Hepatocyte (in vitro differentiated cells): ENCODE measurements at regions not wholly inside any gene's neighbourhood (a gene's known extent, or its start where the extent isn't known, plus 50 kb on each side); places are given as distances from the start of the nearest gene placed in this dataset.

Experiments used
- DNase-seq: peaks from one replicate; pipeline ENCODE4 v3.0.0-alpha.2; 2016; ENCODE audit warnings: low spot score
- H2AFZ ChIP-seq: fragments of 200-600 bp; sonication (generic); 2 replicates; pipeline ENCODE4 v1.6.0; 2016; ENCODE audit warnings: antibody characterized with exemption, mild to moderate bottlenecking
- H3K27ac ChIP-seq: fragments of 200-600 bp; sonication (generic); 2 replicates; pipeline ENCODE4 v1.5.1; 2016; ENCODE audit warnings: mild to moderate bottlenecking
- H3K27me3 ChIP-seq: fragments of 200-600 bp; sonication (generic); 2 replicates; pipeline ENCODE4 v1.6.1; 2016
- H3K36me3 ChIP-seq: fragments of 200-600 bp; sonication (generic); replicated peaks from 2 replicates; pipeline ENCODE4 v1.5.1; 2016; ENCODE audit warnings: low read depth; ENCODE audit not compliant: insufficient read depth
- H3K4me1 ChIP-seq: fragments of 200-600 bp; sonication (generic); 2 replicates; pipeline ENCODE4 v1.5.1; 2016; ENCODE audit warnings: mild to moderate bottlenecking, moderate library complexity; ENCODE audit not compliant: insufficient read depth
- H3K4me2 ChIP-seq: fragments of 200-600 bp; sonication (generic); 2 replicates; pipeline ENCODE4 v1.6.0; 2016
- H3K4me3 ChIP-seq: fragments of 200-600 bp; sonication (generic); 2 replicates; pipeline ENCODE4 v1.5.1; 2016; ENCODE audit warnings: mild to moderate bottlenecking
- H3K79me2 ChIP-seq: fragments of 200-600 bp; sonication (generic); 2 replicates; pipeline ENCODE4 v1.6.0; 2017; ENCODE audit warnings: mild to moderate bottlenecking
- H3K9me2 ChIP-seq: fragments of 200-600 bp; sonication (generic); replicated peaks from 2 replicates; pipeline ENCODE4 v1.6.0; 2017; ENCODE audit warnings: mild to moderate bottlenecking; ENCODE audit not compliant: insufficient read depth
- H3K9me3 ChIP-seq: fragments of 200-600 bp; sonication (generic); 2 replicates; pipeline ENCODE4 v1.5.1; 2016; ENCODE audit warnings: low read depth, mild to moderate bottlenecking
- H4K20me1 ChIP-seq: fragments of 200-600 bp; sonication (generic); 2 replicates; pipeline ENCODE4 v1.6.0; 2016; ENCODE audit warnings: mild to moderate bottlenecking; ENCODE audit not compliant: insufficient read depth, poor library complexity, severe bottlenecking
- CTCF ChIP-seq: fragments of 200-600 bp; sonication (generic); IDR thresholded peaks from 2 replicates; pipeline ENCODE4 v1.5.1; 2016; ENCODE audit warnings: antibody characterized with exemption, mild to moderate bottlenecking; ENCODE audit not compliant: poor library complexity
- EZH2 ChIP-seq: fragments of 200-600 bp; sonication (generic); IDR thresholded peaks from 2 replicates; pipeline ENCODE4 v1.6.1; 2016; ENCODE audit warnings: antibody characterized with exemption, mild to moderate bottlenecking, borderline replicate concordance
- EZH2phosphoT487 ChIP-seq: fragments of 200-600 bp; sonication (generic); IDR thresholded peaks from one replicate; pipeline ENCODE4 v1.6.1; 2018; ENCODE audit warnings: antibody characterized with exemption, mild to moderate bottlenecking, low read depth, moderate library complexity; ENCODE audit not compliant: unreplicated experiment, severe bottlenecking
- WGBS: methylation state at CpG from one replicate; pipeline ENCODE4 v1.1.6; 2016; ENCODE audit warnings: low lambda C conversion rate; ENCODE audit errors: missing lambda C conversion rate; 5-methylcytosine and 5-hydroxymethylcytosine counted together

DNA sequence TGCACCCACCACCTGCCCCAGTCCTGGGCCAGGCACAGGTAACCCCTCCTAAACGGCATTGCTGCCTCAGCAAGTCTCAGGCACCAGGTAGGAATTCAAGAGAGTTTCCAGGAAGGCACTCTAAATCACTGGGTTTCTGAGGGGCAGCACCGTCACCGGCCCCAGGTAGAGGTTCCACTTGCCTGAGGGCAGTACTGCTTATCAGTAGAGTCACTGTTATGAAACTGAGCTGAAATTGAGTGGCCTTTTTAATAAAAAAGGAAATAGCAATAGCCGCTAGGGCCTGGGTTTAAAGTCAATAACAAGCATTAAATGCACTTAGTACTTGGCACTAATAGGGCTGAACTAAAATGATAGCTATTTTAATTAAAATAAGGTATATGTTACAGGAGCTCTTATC, 653.7 kb downstream of the METTL4 start:
- no peaks in the 10 kb centered on the region for H3K36me3 ChIP-seq
- H3K27me3 ChIP-seq: no peaks in the 10 kb centered on the region
- H3K27ac ChIP-seq: no peak overlapping the region
- no peak for TF ChIP-seq EZH2
- TF ChIP-seq EZH2phosphoT487: no peak
- H3K79me2 ChIP-seq: no peaks in the 10 kb centered on the region
- WGBS: 84% methylated on average over 4 of the region's 4 CpGs
- H2AFZ ChIP-seq: no peak overlapping the region
- H3K4me1 ChIP-seq: no peaks in the 10 kb centered on the region
- no peak overlapping the region for H3K4me3 ChIP-seq
- no peak overlapping the region for H3K4me2 ChIP-seq
- H4K20me1 ChIP-seq: no peaks in the 10 kb centered on the region
- H3K9me2 ChIP-seq: no peaks in the 10 kb centered on the region
- no peak for DNase-seq
- H3K9me3 ChIP-seq: no peaks in the 10 kb centered on the region

DNA sequence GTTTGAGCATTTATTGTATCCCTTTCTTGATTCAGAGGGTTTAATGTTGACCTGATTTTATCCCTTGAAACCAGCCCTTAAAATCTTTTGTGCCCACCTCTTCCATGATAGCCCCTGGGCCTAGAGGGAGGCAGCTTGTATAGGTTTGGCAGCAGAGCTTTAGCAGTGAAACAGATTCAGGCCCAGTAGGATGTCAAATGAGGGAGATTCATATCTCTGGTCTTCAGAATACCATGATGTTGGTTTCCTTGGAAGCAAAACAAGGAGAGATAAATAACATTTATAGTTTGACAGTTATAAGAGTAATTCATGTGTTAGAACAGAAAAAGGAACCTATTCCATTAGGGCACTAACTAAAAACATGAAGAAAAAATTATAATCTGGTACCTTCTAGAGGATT, 649.2 kb downstream of the METTL4 start:
- Histone ChIP-seq H3K27ac (no peak overlapping the region), H3K27me3 (no peaks in the 10 kb centered on the region), H4K20me1 (no peaks in the 10 kb centered on the region), H3K9me3 (no peaks in the 10 kb centered on the region), H3K4me3 (no peak overlapping the region), H3K4me2 (no peak overlapping the region), H3K36me3 (no peaks in the 10 kb centered on the region), H3K79me2 (no peaks in the 10 kb centered on the region), H3K4me1 (no peaks in the 10 kb centered on the region), H2AFZ (no peak overlapping the region), H3K9me2 (no peaks in the 10 kb centered on the region)
- no peak for DNase-seq
- TF ChIP-seq EZH2 (no peak), EZH2phosphoT487 (no peak), CTCF (no peak)

DNA sequence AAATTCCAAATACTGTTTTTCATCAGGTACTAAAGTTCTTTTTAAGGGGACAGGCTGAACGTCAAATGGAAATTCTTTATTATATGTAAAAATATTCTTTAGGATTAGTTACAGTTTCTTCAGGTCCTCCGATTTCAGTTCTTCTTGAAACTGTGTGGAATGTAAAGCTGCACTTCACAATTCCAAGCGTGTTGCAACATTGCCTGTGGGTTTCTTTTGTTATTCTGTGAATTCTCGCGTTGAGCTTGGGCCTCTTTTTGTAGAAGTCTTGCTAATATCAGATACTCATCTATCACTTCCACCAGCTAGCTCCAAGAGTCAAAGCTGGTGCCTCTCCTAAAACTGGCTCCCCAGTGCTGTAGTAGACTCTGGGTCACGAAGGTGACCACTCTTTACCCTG, 642.6 kb downstream of the METTL4 start:
- Histone ChIP-seq H3K27me3 (no peaks in the 10 kb centered on the region), H4K20me1 (no peaks in the 10 kb centered on the region), H3K4me3 (no peak overlapping the region), H3K4me2 (no peak overlapping the region), H3K9me2 (no peaks in the 10 kb centered on the region), H3K27ac (no peak overlapping the region), H3K4me1 (no peaks in the 10 kb centered on the region), H3K9me3 (no peaks in the 10 kb centered on the region), H3K79me2 (no peaks in the 10 kb centered on the region), H2AFZ (no peak overlapping the region), H3K36me3 (no peaks in the 10 kb centered on the region)
- TF ChIP-seq EZH2: no peak
- TF ChIP-seq EZH2phosphoT487: no peak
- TF ChIP-seq CTCF: no peak
- no peak for DNase-seq
- WGBS: 83% methylated on average over 6 of the region's 6 CpGs

- no peak overlapping the region for H3K4me3 ChIP-seq
Observed at GRCh38 chr18:1929720-1930119, 641.6 kb downstream of the METTL4 start.

More at GRCh38 chr18:1929720-1930119, 641.6 kb downstream of the METTL4 start:
- TF ChIP-seq EZH2phosphoT487 (no peak), EZH2 (no peak), CTCF (no peak)
- H2AFZ ChIP-seq: no peak overlapping the region
- no peaks in the 10 kb centered on the region for H3K27me3 ChIP-seq
- no peaks in the 10 kb centered on the region for H4K20me1 ChIP-seq
- H3K4me1 ChIP-seq: no peaks in the 10 kb centered on the region
- DNase-seq: no peak
- no peak overlapping the region for H3K27ac ChIP-seq
- H3K4me2 ChIP-seq: no peak overlapping the region
- no peaks in the 10 kb centered on the region for H3K9me3 ChIP-seq
- H3K79me2 ChIP-seq: no peaks in the 10 kb centered on the region
- WGBS: 95% methylated on average over 5 of the region's 5 CpGs
- H3K36me3 ChIP-seq: no peaks in the 10 kb centered on the region
- no peaks in the 10 kb centered on the region for H3K9me2 ChIP-seq
